GM12892 (cell line): ENCODE measurements at regions not wholly inside any gene's neighbourhood (a gene's known extent, or its start where the extent isn't known, plus 50 kb on each side); places are given as distances from the start of the nearest gene placed in this dataset.

Source experiments
- POLR2A ChIP-seq: IDR thresholded peaks from 2 replicates; pipeline ENCODE4 v1.6.1; 2011; ENCODE audit warnings: low read depth, low read length, control low read depth
- POLR2AphosphoS5 ChIP-seq: IDR thresholded peaks from 2 replicates; pipeline ENCODE4 v1.6.1; 2011; ENCODE audit warnings: low read depth, low read length, control low read depth

DNA sequence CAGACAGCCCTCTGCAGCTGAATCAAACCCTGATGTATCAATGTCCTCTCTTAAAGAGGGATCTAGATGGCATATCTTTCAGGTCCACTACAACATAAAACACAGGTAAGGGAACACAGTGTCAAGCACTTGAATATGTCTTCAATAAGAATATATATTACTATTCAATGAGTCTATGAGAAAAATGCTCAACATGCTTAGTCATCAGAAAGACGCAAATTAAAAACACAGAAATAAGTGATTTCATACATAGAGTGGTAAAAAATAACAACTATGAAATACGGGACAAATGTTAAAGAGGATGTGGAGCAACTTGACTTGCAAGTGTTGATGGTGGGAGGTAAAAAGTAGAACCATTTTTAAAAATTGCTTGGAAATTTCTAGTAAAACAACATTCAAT, 544.6 kb upstream of the HS3ST1 start:
- TF ChIP-seq POLR2AphosphoS5 (no peak), POLR2A (no peak)
